ENCODE measurements at regions not wholly inside any gene's neighbourhood (a gene's known extent, or its start where the extent isn't known, plus 50 kb on each side); places are given as distances from the start of the nearest gene placed in this dataset.
"Not testable (repeated sequence)": the region's sequence is repeated elsewhere in the genome, so short reads cannot be mapped to it uniquely, and the experiment has no call there.

- H3K9me3 ChIP-seq, result no peaks in the 10 kb centered on the region
- no peaks in the 10 kb centered on the region for H3K36me3 ChIP-seq
- H3K4me3 ChIP-seq, result no peak overlapping the region
- H3K27ac ChIP-seq, result no peak overlapping the region
- H4K20me1 ChIP-seq, result no peaks in the 10 kb centered on the region
- TF ChIP-seq Cebpa-rat (IDR thresholded peaks at IDR 0.05), result no peak
- H3K4me1 ChIP-seq, result no peaks in the 10 kb centered on the region
- no peak overlapping the region for H3K9ac ChIP-seq
- H3K4me2 ChIP-seq, result no peak overlapping the region
- no peaks in the 10 kb centered on the region for H3K27me3 ChIP-seq
Observed at GRCh38 chr13:44868397-44868796, 120.9 kb downstream of the NUFIP1 start.

- Histone ChIP-seq H3K4me2 (no peak overlapping the region), H3K36me3 (no peaks in the 10 kb centered on the region), H3K9ac (no peak overlapping the region), H3K4me1 (no peaks in the 10 kb centered on the region), H4K20me1 (no peaks in the 10 kb centered on the region), H3K9me3 (no peaks in the 10 kb centered on the region), H3K27me3 (no peaks in the 10 kb centered on the region), H3K4me3 (no peak overlapping the region), H3K27ac (no peak overlapping the region)
- no peak for TF ChIP-seq Cebpa-rat (IDR thresholded peaks at IDR 0.05)
Observed at GRCh38 chr13:44867825-44868224, 121.4 kb downstream of the NUFIP1 start.

- H3K27ac ChIP-seq, result no peak overlapping the region
- no peak for TF ChIP-seq Cebpa-rat (IDR thresholded peaks at IDR 0.05)
- no peaks in the 10 kb centered on the region for H3K4me1 ChIP-seq
- no peak overlapping the region for H3K4me3 ChIP-seq
- H3K9me3 ChIP-seq, result no peaks in the 10 kb centered on the region
- no peak overlapping the region for H3K9ac ChIP-seq
- H3K27me3 ChIP-seq, result no peaks in the 10 kb centered on the region
- no peak overlapping the region for H3K4me2 ChIP-seq
- no peaks in the 10 kb centered on the region for H3K36me3 ChIP-seq
- H4K20me1 ChIP-seq, result no peaks in the 10 kb centered on the region
Observed at GRCh38 chr13:44866411-44866911, 122.8 kb downstream of the NUFIP1 start.

GRCh38 chr13:44865722-44866410 lies 123.4 kb downstream of the NUFIP1 start:
- H3K9me3 ChIP-seq, result no peaks in the 10 kb centered on the region
- H3K9ac ChIP-seq, result no peak overlapping the region
- H3K4me1 ChIP-seq, result no peaks in the 10 kb centered on the region
- H4K20me1 ChIP-seq, result no peaks in the 10 kb centered on the region
- no peak overlapping the region for H3K4me2 ChIP-seq
- H3K36me3 ChIP-seq, result no peaks in the 10 kb centered on the region
- TF ChIP-seq Cebpa-rat (IDR thresholded peaks at IDR 0.05), result no peak
- no peak overlapping the region for H3K4me3 ChIP-seq
- H3K27ac ChIP-seq, result no peak overlapping the region
- H3K27me3 ChIP-seq, result no peaks in the 10 kb centered on the region

GRCh38 chr13:44863641-44864040 lies 125.6 kb downstream of the NUFIP1 start:
- H4K20me1 ChIP-seq, H3K4me1 ChIP-seq, H3K36me3 ChIP-seq, H3K27me3 ChIP-seq, H3K9ac ChIP-seq, H3K4me3 ChIP-seq, H3K9me3 ChIP-seq, H3K27ac ChIP-seq, H3K4me2 ChIP-seq: not testable (repeated sequence)

GRCh38 chr13:44860454-44860853 lies 128.8 kb downstream of the NUFIP1 start:
- no peak overlapping the region for H3K9ac ChIP-seq
- no peak overlapping the region for H3K4me2 ChIP-seq
- H3K9me3 ChIP-seq, result no peaks in the 10 kb centered on the region
- no peaks in the 10 kb centered on the region for H3K27me3 ChIP-seq
- H3K27ac ChIP-seq, result no peak overlapping the region
- no peaks in the 10 kb centered on the region for H3K4me1 ChIP-seq
- H3K36me3 ChIP-seq, result no peaks in the 10 kb centered on the region
- no peak for TF ChIP-seq Cebpa-rat (IDR thresholded peaks at IDR 0.05)
- no peaks in the 10 kb centered on the region for H4K20me1 ChIP-seq
- no peak overlapping the region for H3K4me3 ChIP-seq

- no peaks in the 10 kb centered on the region for H3K36me3 ChIP-seq
- TF ChIP-seq Cebpa-rat (IDR thresholded peaks at IDR 0.05), result no peak
Observed at GRCh38 chr13:44857736-44858135, 131.5 kb downstream of the NUFIP1 start.

GRCh38 chr13:44857061-44857460 lies 132.2 kb downstream of the NUFIP1 start:
- Histone ChIP-seq H3K27ac (no peak overlapping the region), H3K9ac (no peak overlapping the region), H3K36me3 (no peaks in the 10 kb centered on the region), H3K9me3 (no peaks in the 10 kb centered on the region), H3K4me2 (no peak overlapping the region), H4K20me1 (no peaks in the 10 kb centered on the region), H3K4me3 (no peak overlapping the region), H3K4me1 (no peaks in the 10 kb centered on the region), H3K27me3 (no peaks in the 10 kb centered on the region)
- no peak for TF ChIP-seq Cebpa-rat (IDR thresholded peaks at IDR 0.05)

More at GRCh38 chr13:44857736-44858135, 131.5 kb downstream of the NUFIP1 start:
- H3K4me2 ChIP-seq, result no peak overlapping the region
- H3K4me3 ChIP-seq, result no peak overlapping the region
- H3K9ac ChIP-seq, result no peak overlapping the region
- no peaks in the 10 kb centered on the region for H3K4me1 ChIP-seq
- no peaks in the 10 kb centered on the region for H3K27me3 ChIP-seq
- no peaks in the 10 kb centered on the region for H4K20me1 ChIP-seq
- H3K27ac ChIP-seq, result no peak overlapping the region
- no peaks in the 10 kb centered on the region for H3K9me3 ChIP-seq

GRCh38 chr13:44855860-44856259 lies 133.4 kb downstream of the NUFIP1 start:
- H4K20me1 ChIP-seq, result no peaks in the 10 kb centered on the region
- no peaks in the 10 kb centered on the region for H3K4me1 ChIP-seq
- no peak overlapping the region for H3K4me2 ChIP-seq
- no peaks in the 10 kb centered on the region for H3K36me3 ChIP-seq
- TF ChIP-seq Cebpa-rat (IDR thresholded peaks at IDR 0.05), result no peak
- H3K9ac ChIP-seq, result no peak overlapping the region
- H3K27ac ChIP-seq, result no peak overlapping the region
- no peak overlapping the region for H3K4me3 ChIP-seq
- no peaks in the 10 kb centered on the region for H3K9me3 ChIP-seq
- no peaks in the 10 kb centered on the region for H3K27me3 ChIP-seq

- H3K4me2 ChIP-seq, result no peak overlapping the region
Observed at GRCh38 chr13:44854313-44855060, 134.8 kb downstream of the NUFIP1 start.

More at GRCh38 chr13:44854313-44855060, 134.8 kb downstream of the NUFIP1 start:
- Histone ChIP-seq H3K36me3 (no peaks in the 10 kb centered on the region), H3K27ac (no peak overlapping the region), H4K20me1 (no peaks in the 10 kb centered on the region), H3K4me3 (no peak overlapping the region), H3K9me3 (no peaks in the 10 kb centered on the region), H3K4me1 (no peaks in the 10 kb centered on the region), H3K9ac (no peak overlapping the region), H3K27me3 (no peaks in the 10 kb centered on the region)
- TF ChIP-seq Cebpa-rat (IDR thresholded peaks at IDR 0.05), result no peak

Measured in BLaER1 (cell line).